ENCODE measurements at regions not wholly inside any gene's neighbourhood (a gene's known extent, or its start where the extent isn't known, plus 50 kb on each side); places are given as distances from the start of the nearest gene placed in this dataset.

DNA sequence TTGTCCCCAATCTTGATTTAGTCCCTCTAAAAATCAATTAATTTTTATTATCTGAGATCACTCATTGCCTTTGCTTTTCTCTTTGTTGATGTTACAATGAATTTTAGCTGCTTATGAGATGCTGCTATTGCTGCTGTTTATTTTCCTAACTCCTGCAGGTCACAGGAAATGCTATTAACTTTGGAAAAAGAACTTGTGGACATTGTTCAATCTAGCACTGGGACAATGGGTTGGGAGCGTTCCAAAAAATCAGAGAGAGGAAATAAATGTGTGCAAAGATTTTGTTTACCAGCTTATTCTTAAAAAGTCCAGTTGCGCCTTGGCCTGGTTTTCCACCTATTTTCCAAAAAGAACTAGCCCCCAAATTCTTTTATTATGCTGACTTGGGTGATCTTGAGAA lies 268.3 kb downstream of the PTH2R start:
- TF ChIP-seq, protein P1, sequence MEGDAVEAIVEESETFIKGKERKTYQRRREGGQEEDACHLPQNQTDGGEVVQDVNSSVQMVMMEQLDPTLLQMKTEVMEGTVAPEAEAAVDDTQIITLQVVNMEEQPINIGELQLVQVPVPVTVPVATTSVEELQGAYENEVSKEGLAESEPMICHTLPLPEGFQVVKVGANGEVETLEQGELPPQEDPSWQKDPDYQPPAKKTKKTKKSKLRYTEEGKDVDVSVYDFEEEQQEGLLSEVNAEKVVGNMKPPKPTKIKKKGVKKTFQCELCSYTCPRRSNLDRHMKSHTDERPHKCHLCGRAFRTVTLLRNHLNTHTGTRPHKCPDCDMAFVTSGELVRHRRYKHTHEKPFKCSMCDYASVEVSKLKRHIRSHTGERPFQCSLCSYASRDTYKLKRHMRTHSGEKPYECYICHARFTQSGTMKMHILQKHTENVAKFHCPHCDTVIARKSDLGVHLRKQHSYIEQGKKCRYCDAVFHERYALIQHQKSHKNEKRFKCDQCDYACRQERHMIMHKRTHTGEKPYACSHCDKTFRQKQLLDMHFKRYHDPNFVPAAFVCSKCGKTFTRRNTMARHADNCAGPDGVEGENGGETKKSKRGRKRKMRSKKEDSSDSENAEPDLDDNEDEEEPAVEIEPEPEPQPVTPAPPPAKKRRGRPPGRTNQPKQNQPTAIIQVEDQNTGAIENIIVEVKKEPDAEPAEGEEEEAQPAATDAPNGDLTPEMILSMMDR (IDR thresholded peaks at IDR 0.05; ENCODE audit: low read depth, low read length, missing input control): no peak
- TF ChIP-seq RAD21 (IDR thresholded peaks at IDR 0.05) (no peak), RXRA (IDR thresholded peaks at IDR 0.05) (no peak), YY1 (IDR thresholded peaks at IDR 0.05) (no peak), GABPA (IDR thresholded peaks at IDR 0.05 in 1 of 2, conservative IDR thresholded peaks at IDR 0.05 in 1 of 2) (no peak), ATF3 (IDR thresholded peaks at IDR 0.05) (no peak), NR2F2 (IDR thresholded peaks at IDR 0.05) (no peak), FOXA2 (IDR thresholded peaks at IDR 0.05) (no peak), EGR1 (IDR thresholded peaks at IDR 0.05; ENCODE audit: low read depth in 2 of 2) (no peak), HNF4G (IDR thresholded peaks at IDR 0.05) (no peak), TAF1 (conservative IDR thresholded peaks at IDR 0.05) (no peak), ZBTB33 (IDR thresholded peaks at IDR 0.05) (no peak)
- TF ChIP-seq, protein P2, sequence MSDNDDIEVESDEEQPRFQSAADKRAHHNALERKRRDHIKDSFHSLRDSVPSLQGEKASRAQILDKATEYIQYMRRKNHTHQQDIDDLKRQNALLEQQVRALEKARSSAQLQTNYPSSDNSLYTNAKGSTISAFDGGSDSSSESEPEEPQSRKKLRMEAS (IDR thresholded peaks at IDR 0.05): no peak
